Fibroblast of lung (primary cell): ENCODE measurements at regions not wholly inside any gene's neighbourhood (a gene's known extent, or its start where the extent isn't known, plus 50 kb on each side); places are given as distances from the start of the nearest gene placed in this dataset.
A peak's percentile ranks its signal among the peaks of the same experiment; 100 is the strongest.

Experiments used
- DNase-seq, 2 donors: peaks; one replicate each; pipeline versions ENCODE4 v3.0.0 to v3.0.0-alpha.2; 2010; ENCODE audit warnings: low read depth in 2 of 2
- H2AFZ ChIP-seq: 2 replicates; pipeline ENCODE4 v1.5.1; 2012; ENCODE audit warnings: low read length, control low read depth, inconsistent platforms
- H3K27ac ChIP-seq: 2 replicates; pipeline ENCODE4 v1.5.1; 2011; ENCODE audit warnings: low read length, control low read depth; ENCODE audit not compliant: insufficient read depth
- H3K27me3 ChIP-seq: 2 replicates; pipeline ENCODE4 v1.5.1; 2011; ENCODE audit warnings: mild to moderate bottlenecking, low read length; ENCODE audit not compliant: control insufficient read depth, insufficient read depth
- H3K36me3 ChIP-seq: 2 replicates; pipeline ENCODE4 v1.5.1; 2011; ENCODE audit warnings: low read length; ENCODE audit not compliant: control insufficient read depth, insufficient read depth
- H3K4me1 ChIP-seq: 2 replicates; pipeline ENCODE4 v1.5.1; 2011; ENCODE audit warnings: low read length; ENCODE audit not compliant: control insufficient read depth, insufficient read depth; ENCODE audit errors: extremely low read depth
- H3K4me2 ChIP-seq: 2 replicates; pipeline ENCODE4 v1.5.1; 2011; ENCODE audit warnings: low read length, control low read depth; ENCODE audit not compliant: insufficient read depth; ENCODE audit errors: extremely low read depth
- H3K4me3 ChIP-seq, 4 experiments: fragments of 200-600 bp in 1 of 4; sonication (generic) in 1 of 4; replicated peaks in 1 of 4; 2 replicates each; pipeline ENCODE4 v1.5.1; 2011 to 2016; ENCODE audit warnings: low read length in 4 of 4, low read depth in 3 of 4, mild to moderate bottlenecking in 3 of 4, control low read depth in 2 of 4, inconsistent platforms in 1 of 4, mixed read lengths in 1 of 4; ENCODE audit not compliant: insufficient read depth in 1 of 4; ENCODE audit errors: control extremely low read depth in 1 of 4
- H3K79me2 ChIP-seq: 2 replicates; pipeline ENCODE4 v1.5.1; 2012; ENCODE audit warnings: mild to moderate bottlenecking, low read length, inconsistent platforms; ENCODE audit not compliant: control insufficient read depth, insufficient read depth
- H3K9ac ChIP-seq: 2 replicates; pipeline ENCODE4 v1.5.1; 2011; ENCODE audit warnings: mild to moderate bottlenecking, low read length, control low read depth; ENCODE audit not compliant: insufficient read depth
- H3K9me3 ChIP-seq: 2 replicates; pipeline ENCODE4 v1.5.1; 2012; ENCODE audit warnings: low read depth, low read length; ENCODE audit not compliant: control insufficient read depth, insufficient read depth
- H4K20me1 ChIP-seq: 2 replicates; pipeline ENCODE4 v1.5.1; 2011; ENCODE audit warnings: low read length; ENCODE audit not compliant: control insufficient read depth, insufficient read depth; ENCODE audit errors: extremely low read depth
- EZH2 ChIP-seq: IDR thresholded peaks from 2 replicates; pipeline ENCODE4 v1.5.1; 2012; ENCODE audit warnings: low read length, control low read depth, mild to moderate bottlenecking; ENCODE audit errors: missing control alignments
- TF ChIP-seq, protein P1 (sequence below), 2 donors: IDR thresholded peaks in 1 of 2; conservative IDR thresholded peaks in 1 of 2; 1 replicate in 1 of 2; 2 replicates in 1 of 2; pipeline ENCODE4 v1.5.1; 2011 to 2012; ENCODE audit warnings: low read length in 2 of 2, control low read depth in 1 of 2, inconsistent platforms in 1 of 2, low read depth in 1 of 2, mild to moderate bottlenecking in 1 of 2

DNA sequence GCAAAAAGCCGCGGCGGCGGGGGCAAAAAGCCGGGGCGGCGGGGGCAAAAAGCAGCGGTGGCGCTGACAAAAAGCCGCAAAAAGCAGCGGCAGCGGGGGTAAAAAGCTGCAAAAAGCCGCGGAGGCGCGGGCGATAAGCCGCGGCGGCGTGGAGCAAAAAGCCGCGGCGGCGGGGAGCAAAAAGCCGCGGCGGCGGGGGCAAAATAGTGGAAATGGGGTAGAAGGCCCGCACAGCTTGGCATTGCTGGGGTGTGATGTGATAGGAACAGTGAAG lies 450.1 kb downstream of the ANKRD30B start:
- Histone ChIP-seq H3K79me2 (no peaks in the 10 kb centered on the region), H3K4me3 (peak overlapping the region in 1 of 4 experiments; percentile 25), H3K4me1 (no peaks in the 10 kb centered on the region), H3K4me2 (no peak overlapping the region), H2AFZ (no peak overlapping the region), H3K27me3 (no peaks in the 10 kb centered on the region), H3K36me3 (no peaks in the 10 kb centered on the region), H3K9me3 (no peaks in the 10 kb centered on the region), H3K27ac (no peak overlapping the region), H4K20me1 (no peaks in the 10 kb centered on the region), H3K9ac (no peak overlapping the region)
- TF ChIP-seq, protein P1, sequence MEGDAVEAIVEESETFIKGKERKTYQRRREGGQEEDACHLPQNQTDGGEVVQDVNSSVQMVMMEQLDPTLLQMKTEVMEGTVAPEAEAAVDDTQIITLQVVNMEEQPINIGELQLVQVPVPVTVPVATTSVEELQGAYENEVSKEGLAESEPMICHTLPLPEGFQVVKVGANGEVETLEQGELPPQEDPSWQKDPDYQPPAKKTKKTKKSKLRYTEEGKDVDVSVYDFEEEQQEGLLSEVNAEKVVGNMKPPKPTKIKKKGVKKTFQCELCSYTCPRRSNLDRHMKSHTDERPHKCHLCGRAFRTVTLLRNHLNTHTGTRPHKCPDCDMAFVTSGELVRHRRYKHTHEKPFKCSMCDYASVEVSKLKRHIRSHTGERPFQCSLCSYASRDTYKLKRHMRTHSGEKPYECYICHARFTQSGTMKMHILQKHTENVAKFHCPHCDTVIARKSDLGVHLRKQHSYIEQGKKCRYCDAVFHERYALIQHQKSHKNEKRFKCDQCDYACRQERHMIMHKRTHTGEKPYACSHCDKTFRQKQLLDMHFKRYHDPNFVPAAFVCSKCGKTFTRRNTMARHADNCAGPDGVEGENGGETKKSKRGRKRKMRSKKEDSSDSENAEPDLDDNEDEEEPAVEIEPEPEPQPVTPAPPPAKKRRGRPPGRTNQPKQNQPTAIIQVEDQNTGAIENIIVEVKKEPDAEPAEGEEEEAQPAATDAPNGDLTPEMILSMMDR (conservative IDR thresholded peaks at IDR 0.05 in 1 of 2, IDR thresholded peaks at IDR 0.05 in 1 of 2; ENCODE audit: low read depth in 1 of 2, low read length in 2 of 2) = no peak
- no peak for TF ChIP-seq EZH2
- DNase-seq = no peak
